Large intestine (tissue), 3 donors: ENCODE measurements at regions not wholly inside any gene's neighbourhood (a gene's known extent, or its start where the extent isn't known, plus 50 kb on each side); places are given as distances from the start of the nearest gene placed in this dataset.

Experiments used
- DNase-seq, 2 donors: peaks; one replicate each; pipeline versions ENCODE4 v3.0.0 to v3.0.0-alpha.2; 2013
- H3K27ac ChIP-seq: one replicate; pipeline ENCODE4 v1.5.1; 2013; ENCODE audit warnings: low read length
- H3K27me3 ChIP-seq: 2 replicates; pipeline ENCODE4 v1.6.1; 2013; ENCODE audit warnings: low read length; ENCODE audit not compliant: control insufficient read depth, insufficient read depth
- H3K36me3 ChIP-seq: 2 replicates; pipeline ENCODE4 v1.6.1; 2013; ENCODE audit warnings: low read length; ENCODE audit not compliant: control insufficient read depth, insufficient read depth
- H3K4me1 ChIP-seq: one replicate; pipeline ENCODE4 v1.6.1; 2013; ENCODE audit warnings: low read length; ENCODE audit not compliant: control insufficient read depth, insufficient read depth
- H3K4me3 ChIP-seq: one replicate; pipeline ENCODE4 v1.5.1; 2013; ENCODE audit warnings: low read length
- H3K9me3 ChIP-seq: one replicate; pipeline ENCODE4 v1.6.1; 2013; ENCODE audit warnings: mild to moderate bottlenecking, low read depth, low read length, moderate library complexity; ENCODE audit not compliant: control insufficient read depth
- WGBS: methylation state at CpG from one replicate; pipeline ENCODE4 v1.1.5; 2013; ENCODE audit warnings: low lambda C conversion rate; ENCODE audit not compliant: insufficient coverage; 5-methylcytosine and 5-hydroxymethylcytosine counted together

- H3K9me3 ChIP-seq: no peaks in the 10 kb centered on the region
- DNase-seq: no peak
- H3K27ac ChIP-seq: peak overlapping the region; percentile 87
- no peaks in the 10 kb centered on the region for H3K36me3 ChIP-seq
- H3K27me3 ChIP-seq: no peaks in the 10 kb centered on the region
- no peak overlapping the region for H3K4me3 ChIP-seq
- peaks cover 28% of the 10 kb centered on the region for H3K4me1 ChIP-seq
- WGBS: no CpG with 5 or more reads among the region's 8 CpGs
These were observed 222.7 kb downstream of the PTPRU start for GRCh38 chr1:29458737-29459619.

GRCh38 chr1:29457496-29458368 lies 221.4 kb downstream of the PTPRU start:
- Histone ChIP-seq H3K27ac (no peak overlapping the region), H3K27me3 (no peaks in the 10 kb centered on the region), H3K9me3 (no peaks in the 10 kb centered on the region), H3K4me1 (peaks cover 36% of the 10 kb centered on the region), H3K4me3 (no peak overlapping the region), H3K36me3 (no peaks in the 10 kb centered on the region)
- WGBS: no CpG with 5 or more reads among the region's 8 CpGs
- DNase-seq: no peak

- Histone ChIP-seq H3K36me3 (no peaks in the 10 kb centered on the region), H3K9me3 (no peaks in the 10 kb centered on the region), H3K27ac (no peak overlapping the region), H3K4me3 (no peak overlapping the region), H3K4me1 (peaks cover 37% of the 10 kb centered on the region), H3K27me3 (no peaks in the 10 kb centered on the region)
- DNase-seq: no peak
- 83% methylated on average over 1 of the region's 4 CpGs for WGBS
These were observed 220.5 kb downstream of the PTPRU start for GRCh38 chr1:29456685-29457435.

GRCh38 chr1:29455781-29456180 lies 219.5 kb downstream of the PTPRU start:
- Histone ChIP-seq H3K27me3 (no peaks in the 10 kb centered on the region), H3K4me3 (no peak overlapping the region), H3K4me1 (peaks cover 29% of the 10 kb centered on the region), H3K27ac (no peak overlapping the region), H3K9me3 (no peaks in the 10 kb centered on the region), H3K36me3 (no peaks in the 10 kb centered on the region)
- no CpG with 5 or more reads among the region's 5 CpGs for WGBS
- no peak for DNase-seq

- Histone ChIP-seq H3K4me3 (no peak overlapping the region), H3K27ac (no peak overlapping the region), H3K36me3 (no peaks in the 10 kb centered on the region), H3K4me1 (peaks cover 26% of the 10 kb centered on the region), H3K9me3 (no peaks in the 10 kb centered on the region), H3K27me3 (no peaks in the 10 kb centered on the region)
- DNase-seq: no peak
- no CpG with 5 or more reads among the region's 13 CpGs for WGBS
These were observed 218.5 kb downstream of the PTPRU start for GRCh38 chr1:29454616-29455380.

- peak in 1 of 2 donors; percentile 57 for DNase-seq
- no peaks in the 10 kb centered on the region for H3K36me3 ChIP-seq
These were observed 217.3 kb downstream of the PTPRU start for GRCh38 chr1:29453502-29454240.

GRCh38 chr1:29452463-29453230 lies 216.3 kb downstream of the PTPRU start:
- Histone ChIP-seq H3K4me1 (peaks cover 23% of the 10 kb centered on the region), H3K27ac (no peak overlapping the region), H3K27me3 (no peaks in the 10 kb centered on the region), H3K4me3 (no peak overlapping the region), H3K9me3 (no peaks in the 10 kb centered on the region), H3K36me3 (no peaks in the 10 kb centered on the region)
- no peak for DNase-seq
- no CpG with 5 or more reads among the region's 10 CpGs for WGBS

More at GRCh38 chr1:29453502-29454240, 217.3 kb downstream of the PTPRU start:
- no peaks in the 10 kb centered on the region for H3K9me3 ChIP-seq
- no peak overlapping the region for H3K27ac ChIP-seq
- no peaks in the 10 kb centered on the region for H3K27me3 ChIP-seq
- no peak overlapping the region for H3K4me3 ChIP-seq
- WGBS: 0% methylated on average over 1 of the region's 8 CpGs
- H3K4me1 ChIP-seq: peaks cover 24% of the 10 kb centered on the region

- H3K36me3 ChIP-seq: no peaks in the 10 kb centered on the region
- no peaks in the 10 kb centered on the region for H3K27me3 ChIP-seq
- no peak overlapping the region for H3K4me3 ChIP-seq
- peaks cover 23% of the 10 kb centered on the region for H3K4me1 ChIP-seq
- H3K9me3 ChIP-seq: no peaks in the 10 kb centered on the region
- no peak for DNase-seq
- H3K27ac ChIP-seq: no peak overlapping the region
- WGBS: no CpG with 5 or more reads among the region's 16 CpGs
These were observed 215.1 kb downstream of the PTPRU start for GRCh38 chr1:29451368-29451892.
